HepG2 (cell line): ENCODE measurements at regions not wholly inside any gene's neighbourhood (a gene's known extent, or its start where the extent isn't known, plus 50 kb on each side); places are given as distances from the start of the nearest gene placed in this dataset.
A peak's percentile ranks its signal among the peaks of the same experiment; 100 is the strongest.

Experiments
- ATAC-seq: fragments of 200-7000 bp; cut with Tn5 transposase; 3 replicates; pipeline ENCODE4 v1.9.1; 2020; ENCODE audit warnings: mild to moderate bottlenecking, moderate library complexity
- BruUV-seq: library from RNA; stranded (reverse); fragments of 400-500 nt; replicated peaks from 2 replicates; lab custom pipeline; 2021; lab: Mats Ljungman, UMichigan
- CTCF ChIA-PET: fragments of 300-600 bp; formaldehyde crosslinking; extraction: SDS; loops from one replicate; lab custom pipeline; 2021; ENCODE audit warnings: low total read pairs, inconsistent platforms, low intra/inter-chr PET ratio; lab: Yijun Ruan, JAX
- POLR2A ChIA-PET: fragments of 350-600 bp; sonication (Branson Sonifier 250); formaldehyde crosslinking; loops from one replicate; lab custom pipeline; 2020; ENCODE audit warnings: antibody characterized with exemption, inconsistent platforms; lab: Yijun Ruan, JAX
- DNase-seq: peaks from one replicate; pipeline ENCODE4 v3.0.0-alpha.2; 2015; ENCODE audit warnings: low spot score
- FAIRE-seq: peaks from 3 replicates; lab custom pipeline; 2011; peaks lifted over from hg19 to GRCh38; lab: Jason Lieb, UNC
- H2AFZ ChIP-seq: one replicate; pipeline ENCODE4 v1.6.1; 2011; ENCODE audit warnings: low read length, inconsistent platforms
- H3K27ac ChIP-seq: fragments of 300-600 bp; 3 replicates; pipeline ENCODE4 v1.8.0; 2011; ENCODE audit warnings: mixed run types, mild to moderate bottlenecking, mixed read lengths, low read length, inconsistent platforms; ENCODE audit not compliant: insufficient read depth; ENCODE audit errors: extremely low read length
- H3K27me3 ChIP-seq, 2 experiments: fragments of 200-600 bp in 1 of 2; 2 replicates in 1 of 2; 3 replicates in 1 of 2; pipeline versions ENCODE4 v1.6.0 to v1.8.0; 2011; ENCODE audit warnings: low read length in 2 of 2, mild to moderate bottlenecking in 2 of 2, moderate library complexity in 2 of 2, inconsistent platforms in 1 of 2; ENCODE audit not compliant: insufficient read depth in 2 of 2, control insufficient read depth in 1 of 2
- H3K36me3 ChIP-seq, 2 experiments: fragments of 200-600 bp in 1 of 2; replicated peaks in 1 of 2; 2 replicates in 1 of 2; 3 replicates in 1 of 2; pipeline versions ENCODE4 v1.5.1 to v1.8.0; 2011; ENCODE audit warnings: low read length in 2 of 2, inconsistent platforms in 1 of 2; ENCODE audit not compliant: insufficient read depth in 2 of 2, control insufficient read depth in 1 of 2
- H3K4me1 ChIP-seq: 2 replicates; pipeline ENCODE4 v1.5.1; 2012; ENCODE audit warnings: low read length, inconsistent platforms; ENCODE audit not compliant: insufficient read depth
- H3K4me2 ChIP-seq: 2 replicates; pipeline ENCODE4 v1.6.0; 2011; ENCODE audit warnings: low read depth, low read length, inconsistent platforms
- H3K4me3 ChIP-seq, 3 experiments: fragments of 200-600 bp in 1 of 3; sonication (generic), shearing (Covaris generic) in 1 of 3; replicated peaks in 1 of 3; 2 replicates each; pipeline ENCODE4 v1.5.1; 2011 to 2016; ENCODE audit warnings: low read length in 3 of 3, inconsistent platforms in 2 of 3, low read depth in 2 of 3, mild to moderate bottlenecking in 2 of 3, control low read depth in 1 of 3, mixed read lengths in 1 of 3; ENCODE audit not compliant: insufficient read depth in 1 of 3
- H3K79me2 ChIP-seq: one replicate; pipeline ENCODE4 v1.6.1; 2011; ENCODE audit warnings: low read length, inconsistent platforms; ENCODE audit not compliant: insufficient read depth
- H3K9ac ChIP-seq: 2 replicates; pipeline ENCODE4 v1.6.0; 2011; ENCODE audit warnings: mild to moderate bottlenecking, low read depth, low read length, inconsistent platforms; ENCODE audit not compliant: insufficient read depth
- H3K9me3 ChIP-seq: 2 replicates; pipeline ENCODE4 v1.5.1; 2012; ENCODE audit warnings: mild to moderate bottlenecking, low read length
- H4K20me1 ChIP-seq: 2 replicates; pipeline ENCODE4 v1.6.0; 2011; ENCODE audit warnings: inconsistent platforms, mild to moderate bottlenecking, low read length, moderate library complexity; ENCODE audit not compliant: insufficient read depth
- IKZF1 ChIP-seq: fragments of 450-650 bp; IDR thresholded peaks from 2 replicates; pipeline ENCODE4 v1.7.1; 2016
- PATZ1 ChIP-seq: sonication (generic); formaldehyde crosslinking; IDR thresholded peaks from 2 replicates; pipeline ENCODE4 v1.4.0; 2020; ENCODE audit warnings: missing genetic modification reagents
- REPIN1 ChIP-seq: sonication (generic); formaldehyde crosslinking; IDR thresholded peaks from 2 replicates; pipeline ENCODE4 v1.8.0; 2022; ENCODE audit warnings: missing genetic modification reagents, low read depth, mild to moderate bottlenecking, borderline replicate concordance
- ZNF660 ChIP-seq: sonication (generic); formaldehyde crosslinking; IDR thresholded peaks from 2 replicates; pipeline ENCODE4 v1.5.1; 2020; ENCODE audit warnings: mild to moderate bottlenecking, low read depth, missing genetic modification reagents, borderline replicate concordance
- WGBS: methylation state at CpG from one replicate; pipeline ENCODE4 v1.1.6; 2017; ENCODE audit warnings: low lambda C conversion rate; 5-methylcytosine and 5-hydroxymethylcytosine counted together
- in situ Hi-C: cut with HindIII; loops from 2 replicates; pipeline ENCODE4 v1.10.0; 2017; ENCODE audit warnings: low pct_unique_long_range_greater_than_20kb; ENCODE audit not compliant: extremely low pct_ligation_motif_present
- intact Hi-C: fragments of 100-400 bp; cut with micrococcal nuclease; formaldehyde crosslinking; loops from one replicate; pipeline ENCODE4 v1.10.0; 2022; ENCODE audit not compliant: unreplicated experiment

GRCh38 chr2:198558176-198558575 is 753.8 kb downstream of the PLCL1 start:
- H3K4me1 ChIP-seq, result no peaks in the 10 kb centered on the region

GRCh38 chr2:198546122-198546521 is 741.7 kb downstream of the PLCL1 start:
- Histone ChIP-seq H3K4me1 (peaks cover 5% of the 10 kb centered on the region; the same call in 1 of the 2 replicates), H3K27me3 (no peaks in the 10 kb centered on the region), H3K79me2 (no peaks in the 10 kb centered on the region), H3K4me3 (no peak overlapping the region), H3K4me2 (no peak overlapping the region), H2AFZ (no peak overlapping the region), H3K9ac (no peak overlapping the region), H4K20me1 (no peaks in the 10 kb centered on the region), H3K27ac (no peak overlapping the region), H3K9me3 (no peaks in the 10 kb centered on the region), H3K36me3 (no peaks in the 10 kb centered on the region)
- WGBS, result 1% methylated on average over 2 of the region's 2 CpGs
- POLR2A ChIA-PET, result no interaction called here
- ATAC-seq (peak; percentile 46), FAIRE-seq (no peak), DNase-seq (peak; percentile 10)
- CTCF ChIA-PET, result no interaction called here
- in situ Hi-C loops (no loop called here), intact Hi-C loops (no loop called here)
- BruUV-seq, result no TSS peak
- TF ChIP-seq PATZ1, result no peak

More at GRCh38 chr2:198558176-198558575, 753.8 kb downstream of the PLCL1 start:
- no peak for FAIRE-seq
- Histone ChIP-seq H3K79me2 (no peaks in the 10 kb centered on the region), H3K9ac (no peak overlapping the region), H3K9me3 (peaks cover 31% of the 10 kb centered on the region), H3K27me3 (no peaks in the 10 kb centered on the region), H3K4me3 (no peak overlapping the region), H4K20me1 (no peaks in the 10 kb centered on the region), H3K27ac (no peak overlapping the region), H2AFZ (no peak overlapping the region), H3K4me2 (no peak overlapping the region), H3K36me3 (no peaks in the 10 kb centered on the region)
- no TSS peak for BruUV-seq
- WGBS, result 0% methylated on average over 2 of the region's 2 CpGs
- DNase-seq, result no peak
- in situ Hi-C loops (no loop called here), intact Hi-C loops (no loop called here)
- no peak for ATAC-seq
- ChIA-PET CTCF (no interaction called here), POLR2A (no interaction called here)
- no peak for TF ChIP-seq IKZF1
- no peak for TF ChIP-seq ZNF660
- no peak for TF ChIP-seq REPIN1 (CRISPR knock-in tag)
